ENCODE measurements at regions not wholly inside any gene's neighbourhood (a gene's known extent, or its start where the extent isn't known, plus 50 kb on each side); places are given as distances from the start of the nearest gene placed in this dataset.
A peak's percentile ranks its signal among the peaks of the same experiment; 100 is the strongest.

- DNase-seq, result no peak
- H3K27me3 ChIP-seq, result no peaks in the 10 kb centered on the region
- no peak overlapping the region for H3K27ac ChIP-seq
- no peak overlapping the region for H3K9ac ChIP-seq (ENCODE audit: low read depth in 2 of 2, low read length in 2 of 2)
- intact Hi-C loops (cut with DNase I), result loop anchor here (5.0 kb wide), 1 partner anchor 55 kb away; no protein-coding TSS in a partner anchor
- H3K4me3 ChIP-seq, result no peak overlapping the region
- H3K9me3 ChIP-seq, result no peaks in the 10 kb centered on the region
- H3K4me1 ChIP-seq, result no peaks in the 10 kb centered on the region
- TF ChIP-seq, protein P1, sequence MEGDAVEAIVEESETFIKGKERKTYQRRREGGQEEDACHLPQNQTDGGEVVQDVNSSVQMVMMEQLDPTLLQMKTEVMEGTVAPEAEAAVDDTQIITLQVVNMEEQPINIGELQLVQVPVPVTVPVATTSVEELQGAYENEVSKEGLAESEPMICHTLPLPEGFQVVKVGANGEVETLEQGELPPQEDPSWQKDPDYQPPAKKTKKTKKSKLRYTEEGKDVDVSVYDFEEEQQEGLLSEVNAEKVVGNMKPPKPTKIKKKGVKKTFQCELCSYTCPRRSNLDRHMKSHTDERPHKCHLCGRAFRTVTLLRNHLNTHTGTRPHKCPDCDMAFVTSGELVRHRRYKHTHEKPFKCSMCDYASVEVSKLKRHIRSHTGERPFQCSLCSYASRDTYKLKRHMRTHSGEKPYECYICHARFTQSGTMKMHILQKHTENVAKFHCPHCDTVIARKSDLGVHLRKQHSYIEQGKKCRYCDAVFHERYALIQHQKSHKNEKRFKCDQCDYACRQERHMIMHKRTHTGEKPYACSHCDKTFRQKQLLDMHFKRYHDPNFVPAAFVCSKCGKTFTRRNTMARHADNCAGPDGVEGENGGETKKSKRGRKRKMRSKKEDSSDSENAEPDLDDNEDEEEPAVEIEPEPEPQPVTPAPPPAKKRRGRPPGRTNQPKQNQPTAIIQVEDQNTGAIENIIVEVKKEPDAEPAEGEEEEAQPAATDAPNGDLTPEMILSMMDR (IDR thresholded peaks at IDR 0.05), result no peak
- H3K36me3 ChIP-seq, result no peaks in the 10 kb centered on the region
These were observed 51.1 kb downstream of the DOP1B start for GRCh38 chr21:36207577-36208320.

- Histone ChIP-seq H3K9ac (ENCODE audit: low read depth in 2 of 2, low read length in 2 of 2) (no peak overlapping the region), H3K27ac (no peak overlapping the region), H3K36me3 (peaks cover 2% of the 10 kb centered on the region), H3K27me3 (no peaks in the 10 kb centered on the region), H3K4me1 (no peaks in the 10 kb centered on the region), H3K9me3 (no peaks in the 10 kb centered on the region), H3K4me3 (no peak overlapping the region)
- intact Hi-C loops (cut with DNase I), result loop anchor here (5.0 kb wide), 1 partner anchor 56 kb away; no protein-coding TSS in a partner anchor
- TF ChIP-seq, protein P1 (IDR thresholded peaks at IDR 0.05), result no peak
- DNase-seq, result no peak
These were observed 51.8 kb downstream of the DOP1B start for GRCh38 chr21:36208326-36209013.

GRCh38 chr21:36209626-36210171 lies 53.1 kb downstream of the DOP1B start:
- TF ChIP-seq, protein P1 (IDR thresholded peaks at IDR 0.05), result peak; percentile 20
- no peak overlapping the region for H3K9ac ChIP-seq (ENCODE audit: low read depth in 2 of 2, low read length in 2 of 2)
- intact Hi-C loops (cut with DNase I), result loop anchor here (5.0 kb wide), 1 partner anchor 57 kb away; no protein-coding TSS in a partner anchor
- H3K36me3 ChIP-seq, result peaks cover 3% of the 10 kb centered on the region
- no peaks in the 10 kb centered on the region for H3K4me1 ChIP-seq
- no peaks in the 10 kb centered on the region for H3K9me3 ChIP-seq
- peak; percentile 71 for DNase-seq
- H3K27ac ChIP-seq, result no peak overlapping the region
- H3K4me3 ChIP-seq, result no peak overlapping the region
- H3K27me3 ChIP-seq, result no peaks in the 10 kb centered on the region

- no peaks in the 10 kb centered on the region for H3K9me3 ChIP-seq
- H3K4me1 ChIP-seq, result no peaks in the 10 kb centered on the region
- TF ChIP-seq, protein P1 (IDR thresholded peaks at IDR 0.05), result no peak
- no peak for DNase-seq
- no peak overlapping the region for H3K4me3 ChIP-seq
- no peak overlapping the region for H3K9ac ChIP-seq (ENCODE audit: low read depth in 2 of 2, low read length in 2 of 2)
- peaks cover 3% of the 10 kb centered on the region for H3K36me3 ChIP-seq
- intact Hi-C loops (cut with DNase I), result no loop called here
- H3K27me3 ChIP-seq, result no peaks in the 10 kb centered on the region
- no peak overlapping the region for H3K27ac ChIP-seq
These were observed 54.4 kb downstream of the DOP1B start for GRCh38 chr21:36210779-36211659.

Data from colonic mucosa (tissue), 4 donors.